T-helper 2 cell treated with Interferon-gamma antibody and Interleukin-4, amounts not matched to agents 5 μg/mL and 100 μg/mL, for 36 hours (primary cell): ENCODE measurements at regions not wholly inside any gene's neighbourhood (a gene's known extent, or its start where the extent isn't known, plus 50 kb on each side); places are given as distances from the start of the nearest gene placed in this dataset.
A peak's percentile ranks its signal among the peaks of the same experiment; 100 is the strongest.

Source experiments
- DNase-seq: peaks from one replicate; pipeline ENCODE4 v3.0.0; 2021; ENCODE audit warnings: low spot score
- H3K27ac Mint-ChIP-seq: one replicate; pipeline ENCODE4 v1.8.0; 2021; ENCODE audit warnings: mild to moderate bottlenecking, mixed read lengths
- H3K27me3 Mint-ChIP-seq: one replicate; pipeline ENCODE4 v1.8.0; 2021; ENCODE audit warnings: low read depth, mixed read lengths
- H3K36me3 Mint-ChIP-seq: one replicate; pipeline ENCODE4 v1.8.0; 2021; ENCODE audit warnings: low read depth, mixed read lengths
- H3K4me1 Mint-ChIP-seq: one replicate; pipeline ENCODE4 v1.8.0; 2021; ENCODE audit warnings: low read depth, mixed read lengths
- H3K4me3 Mint-ChIP-seq: one replicate; pipeline ENCODE4 v1.8.0; 2022; ENCODE audit warnings: mild to moderate bottlenecking, moderate library complexity, mixed read lengths
- H3K9me3 Mint-ChIP-seq: one replicate; pipeline ENCODE4 v1.8.0; 2021; ENCODE audit warnings: mixed read lengths

DNA sequence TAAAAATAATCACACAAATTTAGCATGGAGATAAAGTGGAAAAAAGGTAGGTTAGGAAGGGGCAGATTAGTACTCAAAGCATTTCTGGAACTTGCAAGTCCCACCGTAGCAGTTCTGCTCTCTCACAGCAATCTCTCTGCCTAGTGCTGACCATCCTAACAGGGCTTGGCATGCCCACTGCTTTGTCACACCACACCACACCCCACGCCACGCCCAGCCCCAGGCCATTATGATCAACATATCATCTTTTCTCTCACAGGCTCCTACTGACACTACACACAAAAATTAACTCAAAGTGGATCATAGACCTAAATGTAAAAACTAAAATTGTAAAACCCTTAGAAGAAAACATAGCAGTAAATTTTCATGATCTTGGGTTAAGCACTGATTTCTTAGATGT, 273.7 kb downstream of the DAD1 start:
- Mint-ChIP-seq H3K27me3 (no peaks in the 10 kb centered on the region), H3K9me3 (no peaks in the 10 kb centered on the region), H3K36me3 (no peaks in the 10 kb centered on the region), H3K27ac (no peak overlapping the region), H3K4me1 (no peaks in the 10 kb centered on the region), H3K4me3 (no peak overlapping the region)
- DNase-seq, result no peak

DNA sequence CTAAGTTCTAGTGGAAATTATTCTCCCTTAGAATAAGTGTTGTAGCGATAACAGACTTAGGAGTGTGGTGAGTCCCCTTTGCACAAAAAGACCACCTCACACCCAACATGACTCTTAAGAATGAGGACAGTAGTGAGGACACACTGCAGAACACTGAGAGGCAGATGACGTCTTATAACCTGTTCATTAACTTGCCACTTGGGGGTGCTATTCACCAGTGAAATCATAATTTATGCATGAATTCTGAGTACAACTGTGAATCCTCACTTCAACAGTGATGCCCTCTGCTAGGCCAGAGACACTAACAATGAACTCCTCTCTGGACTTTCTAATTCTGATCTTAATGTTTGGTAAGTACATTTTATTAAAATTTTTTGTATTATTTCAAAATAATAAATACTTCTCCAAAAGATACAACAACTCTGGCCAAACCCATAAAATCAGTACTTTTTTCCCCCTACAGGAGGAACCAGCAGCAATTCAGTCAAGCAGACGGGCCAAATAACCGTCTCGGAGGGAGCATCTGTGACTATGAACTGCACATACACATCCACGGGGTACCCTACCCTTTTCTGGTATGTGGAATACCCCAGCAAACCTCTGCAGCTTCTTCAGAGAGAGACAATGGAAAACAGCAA, 274.7 kb downstream of the DAD1 start:
- H3K36me3 Mint-ChIP-seq, result no peaks in the 10 kb centered on the region
- no peaks in the 10 kb centered on the region for H3K4me1 Mint-ChIP-seq
- peak overlapping the region; percentile 72 for H3K27ac Mint-ChIP-seq
- H3K4me3 Mint-ChIP-seq, result peak overlapping the region; percentile 59
- H3K27me3 Mint-ChIP-seq, result no peaks in the 10 kb centered on the region
- no peak for DNase-seq
- H3K9me3 Mint-ChIP-seq, result no peaks in the 10 kb centered on the region

DNA sequence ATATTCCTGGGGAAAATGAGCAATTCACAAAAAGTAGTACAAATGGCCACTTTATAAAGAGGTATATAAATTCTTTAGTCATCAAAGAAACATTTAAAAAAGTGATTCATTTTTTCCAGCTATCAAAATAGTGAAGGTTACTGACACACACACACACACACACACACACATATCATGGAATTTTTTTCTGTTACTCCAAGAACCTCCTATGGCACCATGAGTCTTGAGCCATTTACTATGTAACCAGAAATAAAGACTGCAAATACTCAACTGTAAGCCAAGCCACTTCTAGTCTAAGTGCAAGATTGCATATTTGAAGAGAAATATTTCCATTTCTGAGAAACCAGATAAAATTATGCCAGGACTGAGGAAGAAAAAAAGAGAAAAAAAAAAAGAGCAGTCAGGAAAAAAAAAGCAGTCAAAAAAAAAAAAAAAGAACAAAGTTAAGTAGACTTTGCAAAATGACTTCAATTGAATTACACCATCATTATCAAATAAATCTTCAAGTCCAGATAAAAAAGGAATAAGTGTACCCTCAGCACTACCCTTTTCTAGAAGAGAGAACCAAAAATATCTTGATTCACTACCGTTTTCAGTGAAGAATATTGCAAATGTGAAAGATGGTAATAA, 275.7 kb downstream of the DAD1 start:
- Mint-ChIP-seq H3K27ac (peak overlapping the region; percentile 72), H3K9me3 (no peaks in the 10 kb centered on the region), H3K4me3 (no peak overlapping the region)

DNA sequence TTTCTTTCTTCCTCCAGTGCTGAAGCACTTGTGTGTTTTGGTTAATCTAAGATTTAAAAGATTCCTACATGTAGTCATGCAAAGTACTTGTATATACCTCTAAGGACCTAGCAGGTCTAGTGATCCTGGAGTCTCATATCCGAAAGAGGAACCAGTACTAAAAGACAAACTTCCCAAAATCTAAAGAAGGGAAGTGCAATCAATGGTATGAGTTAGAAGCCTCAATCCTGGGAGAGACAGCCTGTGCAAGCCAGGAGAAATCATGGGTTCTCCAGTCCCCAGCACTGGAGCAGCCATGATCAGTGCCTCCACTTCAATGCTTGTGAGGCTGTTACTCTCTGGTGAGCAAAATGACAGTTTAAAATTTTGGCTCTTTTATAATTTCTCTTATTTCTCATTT, 277.4 kb downstream of the DAD1 start:
- Mint-ChIP-seq H3K36me3 (no peaks in the 10 kb centered on the region), H3K4me1 (no peaks in the 10 kb centered on the region), H3K27me3 (no peaks in the 10 kb centered on the region), H3K4me3 (no peak overlapping the region), H3K27ac (no peak overlapping the region), H3K9me3 (no peaks in the 10 kb centered on the region)
- DNase-seq, result no peak

More for the DNA sequence above, 275.7 kb downstream of the DAD1 start:
- no peak for DNase-seq
- Mint-ChIP-seq H3K27me3 (no peaks in the 10 kb centered on the region), H3K36me3 (no peaks in the 10 kb centered on the region), H3K4me1 (no peaks in the 10 kb centered on the region)

DNA sequence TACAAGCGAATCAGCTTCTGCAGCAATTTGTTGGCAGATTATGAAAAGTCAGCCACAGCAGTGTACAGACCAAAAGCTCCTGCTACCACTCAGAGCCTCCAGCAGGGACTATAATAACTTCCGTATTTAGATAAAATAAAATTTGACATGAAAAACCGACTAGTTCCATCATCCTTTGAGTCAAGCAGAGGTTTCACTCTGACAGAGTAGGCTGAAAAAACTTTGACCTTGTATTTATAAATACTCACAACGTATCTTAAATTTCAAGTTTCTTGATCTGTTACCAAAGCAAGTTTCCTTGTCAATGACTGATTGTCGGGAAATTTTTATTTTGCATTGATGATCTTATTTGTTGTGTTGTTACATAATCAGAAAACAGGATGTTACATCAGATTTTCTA, 283.4 kb downstream of the DAD1 start:
- no peaks in the 10 kb centered on the region for H3K27me3 Mint-ChIP-seq
- H3K9me3 Mint-ChIP-seq, result no peaks in the 10 kb centered on the region
- H3K4me1 Mint-ChIP-seq, result no peaks in the 10 kb centered on the region
- H3K4me3 Mint-ChIP-seq, result no peak overlapping the region
- no peaks in the 10 kb centered on the region for H3K36me3 Mint-ChIP-seq
- no peak overlapping the region for H3K27ac Mint-ChIP-seq
- no peak for DNase-seq

DNA sequence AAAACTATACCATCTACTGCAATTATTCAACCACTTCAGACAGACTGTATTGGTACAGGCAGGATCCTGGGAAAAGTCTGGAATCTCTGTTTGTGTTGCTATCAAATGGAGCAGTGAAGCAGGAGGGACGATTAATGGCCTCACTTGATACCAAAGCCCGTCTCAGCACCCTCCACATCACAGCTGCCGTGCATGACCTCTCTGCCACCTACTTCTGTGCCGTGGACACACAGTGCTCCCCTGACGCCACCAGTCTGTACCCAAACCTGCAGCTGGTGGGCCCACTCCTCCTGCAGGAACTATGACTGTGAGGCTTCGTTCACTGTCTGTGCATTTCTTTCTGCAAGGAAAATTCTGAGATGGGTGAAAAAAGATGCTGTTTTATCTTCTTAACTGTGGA, 284.7 kb downstream of the DAD1 start:
- Mint-ChIP-seq H3K27me3 (no peaks in the 10 kb centered on the region), H3K4me1 (no peaks in the 10 kb centered on the region), H3K9me3 (no peaks in the 10 kb centered on the region), H3K4me3 (peak overlapping the region; percentile 69), H3K27ac (no peak overlapping the region), H3K36me3 (no peaks in the 10 kb centered on the region)
- DNase-seq, result no peak

DNA sequence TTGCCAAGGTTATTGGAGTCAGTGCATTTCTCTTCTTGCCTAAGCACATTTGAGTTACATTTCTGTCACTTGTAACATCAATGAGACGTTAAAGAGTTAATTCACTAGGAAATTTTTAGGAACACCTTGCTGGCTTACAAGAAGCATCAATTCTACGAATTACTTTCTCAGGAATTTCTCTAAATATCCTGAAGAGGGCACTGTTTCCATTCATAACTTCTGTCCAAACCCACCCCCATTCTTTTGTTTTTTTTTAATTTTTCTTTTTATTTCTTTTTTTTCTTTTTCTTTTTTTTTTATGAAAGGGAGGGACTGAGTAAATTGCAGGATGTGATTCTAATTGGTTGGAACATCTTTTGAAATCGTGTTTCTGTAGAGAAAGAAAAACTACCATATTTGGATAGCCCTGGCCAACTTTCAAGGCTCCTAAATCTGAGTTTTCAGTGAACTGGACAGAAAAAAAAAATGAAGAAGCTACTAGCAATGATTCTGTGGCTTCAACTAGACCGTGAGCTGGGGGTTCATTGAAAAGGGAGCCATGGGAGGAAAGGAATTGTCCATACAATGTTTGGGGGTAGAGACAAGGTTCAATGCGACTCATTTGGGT, 285.3 kb downstream of the DAD1 start:
- no peaks in the 10 kb centered on the region for H3K36me3 Mint-ChIP-seq
- H3K27me3 Mint-ChIP-seq, result no peaks in the 10 kb centered on the region
- no peak for DNase-seq
- no peaks in the 10 kb centered on the region for H3K9me3 Mint-ChIP-seq
- H3K4me3 Mint-ChIP-seq, result peak overlapping the region; percentile 69
- H3K27ac Mint-ChIP-seq, result peak overlapping the region; percentile 80
- no peaks in the 10 kb centered on the region for H3K4me1 Mint-ChIP-seq

DNA sequence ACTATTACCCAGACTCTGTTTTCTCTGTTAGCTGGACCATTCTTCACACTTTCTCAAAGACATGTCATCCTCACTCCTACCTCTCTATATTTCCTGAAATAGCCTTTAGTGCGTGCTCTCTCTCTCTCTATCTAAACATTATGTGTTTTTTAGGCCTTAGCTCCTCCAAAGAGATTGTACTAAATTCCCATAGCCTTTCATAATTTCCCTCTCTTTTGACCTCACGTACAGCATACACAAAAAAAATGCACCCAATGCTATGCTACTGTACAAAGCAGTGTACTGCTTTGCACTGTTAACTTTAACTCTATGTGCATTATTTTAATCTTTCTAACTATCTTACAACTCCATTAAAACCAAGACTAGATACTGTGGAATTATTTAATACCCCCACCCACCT, 288.4 kb downstream of the DAD1 start:
- no peaks in the 10 kb centered on the region for H3K27me3 Mint-ChIP-seq
- H3K4me1 Mint-ChIP-seq, result no peaks in the 10 kb centered on the region
- no peaks in the 10 kb centered on the region for H3K9me3 Mint-ChIP-seq
- no peak for DNase-seq
- no peaks in the 10 kb centered on the region for H3K36me3 Mint-ChIP-seq
- no peak overlapping the region for H3K27ac Mint-ChIP-seq
- no peak overlapping the region for H3K4me3 Mint-ChIP-seq

DNA sequence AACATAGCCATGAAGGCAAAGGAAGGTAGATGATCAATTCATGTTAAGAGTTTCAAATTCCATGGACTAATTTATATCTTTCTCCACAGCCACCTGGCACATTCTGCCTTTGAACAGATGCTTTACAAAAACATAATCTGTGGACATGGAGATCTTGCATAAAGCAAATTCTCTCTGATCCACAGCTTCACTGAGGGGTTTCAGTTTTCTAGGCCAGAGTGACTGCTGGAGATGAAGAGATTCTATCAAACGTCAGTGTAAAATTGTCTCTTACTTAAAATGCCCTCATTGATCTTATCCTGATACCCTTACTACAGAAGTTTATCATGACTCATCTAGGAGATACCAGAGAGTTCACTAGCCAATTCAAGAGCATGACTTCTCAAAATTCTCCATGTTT, 291.6 kb downstream of the DAD1 start:
- DNase-seq, result no peak
- Mint-ChIP-seq H3K27ac (no peak overlapping the region), H3K4me1 (no peaks in the 10 kb centered on the region), H3K9me3 (no peaks in the 10 kb centered on the region), H3K36me3 (no peaks in the 10 kb centered on the region), H3K4me3 (no peak overlapping the region), H3K27me3 (no peaks in the 10 kb centered on the region)

DNA sequence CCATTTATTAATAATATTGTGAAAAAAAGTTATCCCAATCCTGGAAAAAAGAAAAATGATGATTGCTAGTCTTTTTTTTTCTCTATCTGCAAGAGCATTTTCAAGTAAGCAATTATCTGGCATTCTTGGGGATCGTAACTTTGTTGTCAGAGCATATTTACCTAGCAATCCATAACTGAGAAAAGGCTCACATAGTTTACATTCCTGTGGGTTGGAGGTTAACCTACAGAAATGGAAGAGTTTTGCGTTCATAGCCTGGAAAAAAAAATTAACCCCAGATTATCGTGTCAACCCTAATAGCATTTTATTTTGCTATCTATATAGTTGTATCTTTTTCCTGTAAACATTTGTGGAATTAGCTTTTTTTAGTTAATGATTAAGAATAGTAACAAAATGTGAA, 292.3 kb downstream of the DAD1 start:
- no peaks in the 10 kb centered on the region for H3K4me1 Mint-ChIP-seq

DNA sequence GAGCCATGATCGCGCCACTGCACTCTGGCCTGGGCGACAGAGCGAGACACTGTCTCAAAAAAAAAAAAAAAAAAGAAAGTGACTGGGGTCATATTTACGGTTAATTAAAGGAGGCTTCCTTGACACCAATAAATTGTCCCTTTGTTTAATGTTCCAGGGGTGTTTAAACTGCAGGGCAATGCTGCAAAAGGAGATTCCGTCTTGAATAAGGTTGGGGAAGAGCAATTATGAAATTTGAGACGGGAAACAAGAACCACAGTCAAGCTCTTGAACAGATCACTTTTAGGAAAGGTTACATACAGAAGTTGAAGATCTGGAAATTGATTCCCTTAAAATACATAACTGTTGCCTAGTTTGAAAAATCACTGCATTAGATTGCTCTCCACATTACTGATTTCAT, 292.9 kb downstream of the DAD1 start:
- Mint-ChIP-seq H3K36me3 (no peaks in the 10 kb centered on the region), H3K27me3 (no peaks in the 10 kb centered on the region), H3K9me3 (no peaks in the 10 kb centered on the region), H3K4me3 (no peak overlapping the region), H3K27ac (no peak overlapping the region), H3K4me1 (no peaks in the 10 kb centered on the region)
- no peak for DNase-seq

More for the DNA sequence above, 292.3 kb downstream of the DAD1 start:
- DNase-seq, result no peak
- Mint-ChIP-seq H3K27me3 (no peaks in the 10 kb centered on the region), H3K36me3 (no peaks in the 10 kb centered on the region), H3K4me3 (no peak overlapping the region), H3K9me3 (no peaks in the 10 kb centered on the region), H3K27ac (no peak overlapping the region)

DNA sequence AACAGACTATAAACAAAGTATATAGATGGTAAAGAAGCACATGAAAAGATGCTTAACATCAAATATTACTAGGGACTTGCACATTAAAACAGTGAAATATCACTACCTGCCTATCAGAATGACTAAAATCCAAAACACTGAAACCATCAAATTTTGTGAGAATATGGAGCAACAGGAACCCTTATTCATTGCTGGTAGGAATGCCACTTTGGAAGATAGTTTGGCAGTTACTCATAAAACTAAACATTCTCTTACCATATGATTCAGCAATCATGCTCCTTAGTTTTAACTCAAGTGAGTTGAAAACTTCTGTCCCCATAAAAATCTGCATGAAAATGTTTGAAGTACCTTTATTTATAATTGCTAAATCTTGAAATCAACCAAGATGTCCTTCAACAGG, 297.6 kb downstream of the DAD1 start:
- Mint-ChIP-seq H3K4me3 (no peak overlapping the region), H3K27me3 (no peaks in the 10 kb centered on the region), H3K4me1 (no peaks in the 10 kb centered on the region), H3K36me3 (no peaks in the 10 kb centered on the region), H3K27ac (no peak overlapping the region), H3K9me3 (no peaks in the 10 kb centered on the region)
- no peak for DNase-seq

DNA sequence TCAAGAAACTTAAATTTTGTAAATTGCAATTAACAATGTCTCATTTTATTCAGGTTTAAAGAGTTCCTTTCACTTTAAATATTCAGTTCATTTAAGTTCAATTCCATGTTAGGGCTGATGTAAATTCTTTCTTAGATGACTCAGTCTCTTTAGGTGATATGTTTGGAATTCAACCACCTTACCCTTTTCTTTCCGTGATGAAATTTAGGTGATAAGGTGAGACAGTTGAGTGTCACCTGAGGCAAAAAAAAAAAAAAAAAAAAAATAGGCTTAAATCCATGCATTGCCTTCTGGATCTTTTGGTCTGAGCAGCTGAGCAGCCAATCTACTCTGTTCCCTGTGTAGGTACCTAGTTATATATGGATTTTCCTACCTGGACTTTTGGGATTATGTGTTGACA, 299.5 kb downstream of the DAD1 start:
- no peak for DNase-seq
- Mint-ChIP-seq H3K36me3 (no peaks in the 10 kb centered on the region), H3K4me3 (no peak overlapping the region), H3K4me1 (no peaks in the 10 kb centered on the region), H3K27ac (no peak overlapping the region), H3K27me3 (no peaks in the 10 kb centered on the region), H3K9me3 (no peaks in the 10 kb centered on the region)

DNA sequence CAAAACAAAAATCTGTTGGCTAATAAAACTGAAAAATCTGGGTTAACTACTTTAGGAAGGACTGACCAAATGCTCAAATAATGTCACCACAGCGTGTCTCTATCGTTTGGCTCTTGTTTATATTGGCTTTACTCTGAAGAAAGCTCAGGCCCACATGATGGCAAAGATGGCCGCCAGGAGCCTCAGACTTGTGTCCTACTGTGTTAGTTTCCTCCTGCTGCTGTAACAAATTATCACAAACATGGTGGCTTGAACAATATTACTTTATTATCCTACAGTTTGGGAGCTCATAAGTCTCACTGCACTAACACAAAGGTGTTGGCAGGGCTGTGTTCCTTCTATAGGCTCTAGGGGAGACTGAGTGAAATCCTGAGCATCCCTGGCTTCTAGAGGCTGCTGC, 303.0 kb downstream of the DAD1 start:
- H3K9me3 Mint-ChIP-seq, result no peaks in the 10 kb centered on the region
- H3K27me3 Mint-ChIP-seq, result no peaks in the 10 kb centered on the region
- no peak for DNase-seq
- H3K27ac Mint-ChIP-seq, result no peak overlapping the region
- peaks cover under 1% of the 10 kb centered on the region for H3K4me1 Mint-ChIP-seq
- H3K36me3 Mint-ChIP-seq, result no peaks in the 10 kb centered on the region
- H3K4me3 Mint-ChIP-seq, result no peak overlapping the region

DNA sequence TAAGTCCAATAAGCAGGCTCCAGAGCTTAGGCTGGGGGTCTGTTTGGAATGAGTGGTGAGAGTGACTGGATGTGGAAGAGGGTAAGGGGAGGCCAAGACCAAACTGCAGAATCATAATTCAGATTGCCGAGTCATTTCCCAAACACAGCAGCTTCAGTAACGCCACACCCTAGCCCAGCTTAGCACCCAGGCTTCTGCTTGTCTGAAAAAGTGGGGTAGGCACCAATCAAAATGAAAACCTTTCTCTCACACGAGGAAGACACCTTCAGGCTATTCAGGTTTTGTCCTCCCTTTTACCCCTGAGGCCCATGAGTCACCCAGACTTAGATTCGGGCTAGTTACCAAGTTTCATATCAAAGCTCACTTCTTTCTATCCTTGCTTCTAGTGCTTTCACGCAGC, 306.1 kb downstream of the DAD1 start:
- Mint-ChIP-seq H3K9me3 (no peaks in the 10 kb centered on the region), H3K4me3 (no peak overlapping the region), H3K4me1 (peaks cover 2% of the 10 kb centered on the region), H3K27me3 (no peaks in the 10 kb centered on the region), H3K36me3 (no peaks in the 10 kb centered on the region), H3K27ac (no peak overlapping the region)
- DNase-seq, result no peak
